IPS-NIHi11 (cell line): ENCODE measurements at regions not wholly inside any gene's neighbourhood (a gene's known extent, or its start where the extent isn't known, plus 50 kb on each side); places are given as distances from the start of the nearest gene placed in this dataset.
"Not testable (repeated sequence)": the region's sequence is repeated elsewhere in the genome, so short reads cannot be mapped to it uniquely, and the experiment has no call there.

ENCODE experiments used
- DNase-seq: peaks from one replicate; pipeline ENCODE4 v3.0.0; 2012; ENCODE audit warnings: mixed read lengths, low spot score

DNA sequence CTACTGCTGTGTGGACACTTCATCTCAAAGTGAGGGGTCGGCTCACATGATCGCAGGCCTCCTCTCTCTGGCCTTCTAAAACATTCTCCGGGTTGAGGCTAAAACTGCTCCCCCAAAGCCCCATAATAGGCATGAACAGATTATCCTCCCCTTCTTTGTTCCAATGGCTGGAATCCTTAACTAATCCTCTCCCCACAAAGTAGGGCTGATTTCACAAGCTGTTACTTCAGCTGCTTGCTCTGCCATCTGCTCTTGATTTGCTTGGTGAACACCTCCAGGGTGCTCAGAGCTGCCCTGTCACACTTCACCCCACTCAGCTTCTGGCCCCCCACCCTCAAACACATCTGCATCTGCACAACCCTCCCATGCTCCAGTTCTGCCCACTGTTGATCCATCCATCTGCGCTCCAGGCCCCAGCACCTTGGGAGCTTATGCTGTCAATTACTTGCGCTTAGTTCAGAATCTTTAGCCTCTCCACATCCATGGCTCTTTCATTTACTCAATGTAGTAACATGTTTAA lies 173.1 kb upstream of the API5 start:
- no peak for DNase-seq

DNA sequence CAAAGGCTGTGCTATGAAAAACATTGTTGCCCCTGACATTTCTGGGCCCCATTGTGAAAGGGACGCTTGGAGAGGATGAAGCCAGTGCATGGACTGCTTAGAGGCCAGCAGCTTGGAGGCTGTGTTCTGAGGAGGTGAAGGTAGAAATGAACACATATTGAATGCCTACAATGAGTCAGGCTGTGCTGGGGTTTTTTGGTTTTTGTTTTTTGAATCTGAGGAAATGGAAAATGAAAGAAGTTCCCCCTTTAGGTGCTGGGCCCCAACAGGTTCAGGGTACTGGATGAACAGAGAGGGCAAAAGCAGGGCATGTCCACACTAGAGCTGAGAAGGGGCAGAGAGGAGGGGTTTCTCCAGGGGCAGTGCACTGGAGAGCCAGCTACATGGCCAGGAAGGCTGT lies 166.1 kb upstream of the API5 start:
- DNase-seq, result no peak

DNA sequence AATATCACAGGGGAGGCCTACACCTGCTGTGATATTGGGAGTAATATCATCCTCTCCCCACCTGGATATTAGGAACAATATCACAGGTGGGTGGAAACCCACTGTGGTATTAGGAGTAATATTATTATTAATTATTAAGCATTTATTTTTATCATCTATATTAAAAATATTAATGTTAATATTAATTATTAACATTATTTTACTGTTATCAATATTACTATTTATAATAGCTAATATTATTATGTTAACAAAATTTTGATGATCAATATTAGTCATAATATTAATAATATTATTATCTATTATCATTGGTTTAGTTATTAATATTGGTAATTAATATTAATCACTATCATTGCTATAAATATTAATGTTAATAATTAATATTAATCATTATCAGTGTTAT lies 161.1 kb upstream of the API5 start:
- DNase-seq, result no peak

DNA sequence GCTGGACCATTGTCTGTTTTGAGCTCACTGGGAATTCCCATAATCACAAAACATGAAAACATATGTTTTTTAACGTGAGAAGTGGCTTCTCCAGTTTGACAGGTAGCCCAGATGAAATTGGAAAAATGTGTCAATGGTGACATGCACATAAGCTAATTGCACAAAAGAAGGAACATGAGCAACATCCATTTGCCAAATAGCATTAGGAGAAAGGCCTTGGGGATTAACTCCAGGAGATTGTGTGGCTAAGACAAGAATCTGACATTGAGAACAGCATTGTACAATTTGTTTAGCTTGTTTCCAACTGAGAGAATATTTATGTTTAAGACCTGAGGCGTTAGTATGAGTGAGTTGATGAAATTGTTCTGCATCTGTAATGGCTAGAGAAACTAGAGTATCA lies 147.0 kb upstream of the API5 start:
- DNase-seq, result no peak

DNA sequence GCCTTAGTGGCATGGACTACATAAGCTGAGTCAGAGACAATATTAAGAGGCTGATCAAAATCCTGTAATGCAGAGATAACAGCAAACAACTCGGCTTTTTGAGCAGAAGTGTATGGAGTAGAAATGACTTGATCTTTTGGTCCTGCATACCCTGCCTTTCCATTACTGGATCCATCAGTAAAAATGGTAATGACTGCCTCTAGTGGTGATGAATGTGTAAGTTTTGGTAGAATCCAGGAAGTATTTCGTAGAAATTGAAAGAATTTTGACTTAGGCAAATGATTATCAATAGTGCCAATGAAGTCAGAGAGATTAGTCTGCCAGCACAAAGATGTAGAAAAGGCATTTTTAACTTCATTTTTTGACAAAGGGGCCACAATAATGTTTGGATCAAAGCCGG lies 146.4 kb upstream of the API5 start:
- DNase-seq, result not testable (repeated sequence)

DNA sequence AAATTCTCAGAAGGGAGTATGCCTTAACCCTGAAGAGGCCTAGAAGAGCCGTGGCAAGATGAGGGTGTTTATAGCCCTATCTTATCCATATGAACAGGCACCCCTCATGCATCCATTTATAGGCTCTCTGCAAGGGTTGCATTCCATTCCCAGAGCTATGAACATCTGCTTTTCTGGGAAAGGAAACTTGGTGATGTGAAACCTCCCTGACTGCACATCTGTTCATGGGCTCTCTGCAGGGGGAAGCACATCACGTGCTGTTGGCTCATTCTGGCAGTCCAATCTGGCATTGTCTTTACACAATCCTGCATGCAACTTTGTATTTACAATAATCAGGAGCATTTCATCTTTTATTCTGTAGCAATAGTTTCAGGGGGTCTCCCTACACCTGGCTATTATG lies 143.6 kb upstream of the API5 start:
- not testable (repeated sequence) for DNase-seq

DNA sequence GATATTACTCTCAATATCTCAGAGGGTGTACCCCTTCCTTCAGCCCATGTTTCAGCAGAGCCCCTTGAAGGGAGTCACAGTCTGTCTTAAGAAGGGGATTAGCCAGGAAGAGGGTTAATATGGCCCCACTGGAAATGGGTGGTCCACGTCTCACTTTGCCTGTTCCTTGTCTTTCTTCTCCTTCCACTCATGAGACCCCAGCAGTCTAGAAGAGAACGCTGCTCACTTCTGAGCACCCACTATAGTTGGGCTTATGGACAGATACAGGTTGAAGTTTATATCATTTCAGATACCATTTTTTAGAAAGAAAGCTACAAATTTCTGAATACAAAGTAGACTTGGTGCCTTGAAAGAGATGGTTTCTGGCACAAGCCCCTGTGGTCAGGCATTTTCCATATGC lies 139.3 kb upstream of the API5 start:
- no peak for DNase-seq

DNA sequence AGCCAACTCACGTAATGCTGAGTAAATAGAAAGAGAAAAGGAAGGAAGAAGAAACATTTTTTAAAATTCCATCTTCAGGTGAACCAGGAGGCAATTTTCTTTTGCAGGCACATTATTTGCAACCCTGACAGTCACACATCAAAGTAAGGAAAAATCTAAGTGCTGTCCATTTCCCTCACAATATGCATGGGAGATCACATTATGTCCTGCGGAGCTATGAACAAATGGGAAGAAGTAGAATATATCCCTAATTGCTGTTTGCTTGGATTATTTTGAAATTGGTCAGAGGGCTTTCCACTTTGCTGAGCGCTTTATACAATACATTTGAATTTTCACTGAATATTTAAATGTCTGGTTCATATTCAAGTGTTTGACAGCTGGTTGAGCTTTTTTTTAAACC lies 133.8 kb upstream of the API5 start:
- DNase-seq, result no peak

DNA sequence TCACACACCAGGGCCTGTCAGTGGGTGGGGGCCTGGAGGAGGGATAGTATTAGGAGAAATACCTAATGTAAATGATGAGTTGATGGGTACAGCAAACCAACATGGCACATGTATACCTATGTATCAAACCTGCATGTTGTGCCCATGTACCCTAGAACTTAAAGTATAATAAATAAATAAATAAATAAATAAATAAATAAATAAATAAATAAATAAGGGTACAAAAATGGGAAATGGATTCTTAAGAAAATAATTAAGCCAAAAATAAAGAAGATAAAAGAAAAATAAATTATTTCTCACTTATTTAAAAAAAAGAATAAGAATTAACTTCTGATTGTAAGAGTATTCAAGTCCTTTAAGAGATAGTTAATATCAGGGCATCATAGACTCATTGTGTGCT lies 117.3 kb upstream of the API5 start:
- DNase-seq, result not testable (repeated sequence)

DNA sequence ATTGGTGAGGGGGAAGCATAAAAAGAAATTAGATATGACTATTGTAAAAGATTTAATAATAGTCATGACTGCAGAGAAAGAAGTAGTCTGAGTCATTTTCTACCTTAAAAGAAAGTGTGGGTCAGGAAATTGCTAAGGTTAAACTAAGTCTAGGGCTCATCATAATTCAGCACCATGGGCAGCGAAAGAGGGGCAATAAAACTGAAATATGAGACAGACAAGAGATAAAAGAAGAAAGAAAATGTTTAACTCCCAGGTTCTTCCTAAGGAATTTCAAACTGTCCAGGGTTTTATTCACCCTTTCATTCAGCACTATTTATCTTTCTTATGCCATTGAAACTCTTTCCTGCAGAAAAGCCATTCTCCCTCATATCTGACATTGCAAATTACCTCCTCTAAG lies 114.4 kb upstream of the API5 start:
- peak; percentile 14 for DNase-seq

DNA sequence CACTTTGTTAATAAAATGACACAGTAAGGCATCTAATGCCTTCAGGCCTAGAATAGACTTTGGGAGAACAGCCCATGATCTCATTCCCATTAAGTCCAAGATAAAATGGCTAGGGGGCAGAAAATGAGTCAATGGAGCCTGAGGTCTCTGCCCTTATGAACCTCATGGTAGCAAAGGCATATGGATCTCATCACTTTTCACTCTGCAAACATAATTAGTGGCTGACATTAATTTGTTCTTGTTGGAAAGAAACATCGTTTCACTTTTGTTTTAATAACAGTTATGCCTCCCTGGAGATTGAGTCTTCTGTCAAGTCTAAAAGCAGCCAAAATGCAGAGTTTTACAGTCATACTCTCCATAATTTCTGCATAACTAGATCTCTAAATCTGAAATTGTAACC lies 111.8 kb upstream of the API5 start:
- no peak for DNase-seq

DNA sequence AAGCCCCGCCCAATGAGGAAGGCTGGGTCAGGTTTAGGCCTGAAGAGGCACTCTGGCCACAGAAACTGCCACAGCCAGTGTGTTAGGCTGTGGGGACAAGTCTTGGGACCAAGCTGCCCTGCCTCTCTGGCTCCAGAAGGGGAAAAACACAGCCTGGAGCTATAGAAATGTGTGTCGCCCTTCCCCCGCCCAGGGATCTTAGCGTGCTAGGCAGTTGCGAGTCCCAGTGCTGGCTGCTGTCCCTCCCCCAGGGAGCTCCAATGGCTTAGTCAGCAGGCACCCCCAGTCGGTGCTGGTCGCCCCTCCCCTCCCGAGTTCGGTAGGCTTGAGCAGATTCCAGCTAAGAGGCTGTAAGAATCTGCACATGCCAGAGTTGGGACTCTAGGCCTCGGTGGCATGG lies 99.5 kb upstream of the API5 start:
- DNase-seq, result peak; percentile 20

DNA sequence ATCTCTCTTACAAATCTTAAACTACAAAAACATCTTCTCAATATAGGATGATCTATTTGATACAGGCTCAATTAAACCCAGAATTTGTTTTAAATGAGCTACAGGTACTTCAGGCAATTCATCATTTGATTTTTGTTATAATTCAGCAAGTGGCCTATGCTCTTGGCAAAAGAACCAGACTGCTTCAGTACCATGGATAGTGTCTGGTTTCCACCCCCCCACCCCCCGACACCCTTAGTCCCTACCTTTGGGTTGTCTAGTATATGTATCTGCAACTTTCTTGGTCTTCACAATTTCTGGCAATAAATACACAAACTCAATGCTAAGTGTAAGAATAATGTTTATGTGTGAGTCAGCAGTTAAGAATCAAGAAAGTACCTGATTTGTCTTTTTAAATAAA lies 97.3 kb upstream of the API5 start:
- no peak for DNase-seq

DNA sequence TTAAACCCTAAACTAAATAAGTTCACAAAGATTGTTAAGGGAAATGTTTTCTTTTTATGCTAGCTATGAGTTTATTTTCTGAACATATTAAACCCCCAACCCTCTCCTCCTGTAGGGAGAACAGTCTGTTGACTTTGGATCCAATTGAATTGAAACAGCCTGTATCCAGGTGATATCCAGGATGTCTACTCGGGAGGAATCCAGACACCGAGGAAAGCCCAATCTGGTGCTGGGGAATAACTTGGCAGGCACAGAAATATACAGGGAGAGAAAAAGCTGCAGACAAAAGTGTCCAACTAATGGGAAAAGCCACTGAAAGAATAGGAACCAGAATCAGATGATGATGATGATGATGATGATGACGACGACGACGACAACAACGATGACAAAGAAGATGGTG lies 93.9 kb upstream of the API5 start:
- no peak for DNase-seq

DNA sequence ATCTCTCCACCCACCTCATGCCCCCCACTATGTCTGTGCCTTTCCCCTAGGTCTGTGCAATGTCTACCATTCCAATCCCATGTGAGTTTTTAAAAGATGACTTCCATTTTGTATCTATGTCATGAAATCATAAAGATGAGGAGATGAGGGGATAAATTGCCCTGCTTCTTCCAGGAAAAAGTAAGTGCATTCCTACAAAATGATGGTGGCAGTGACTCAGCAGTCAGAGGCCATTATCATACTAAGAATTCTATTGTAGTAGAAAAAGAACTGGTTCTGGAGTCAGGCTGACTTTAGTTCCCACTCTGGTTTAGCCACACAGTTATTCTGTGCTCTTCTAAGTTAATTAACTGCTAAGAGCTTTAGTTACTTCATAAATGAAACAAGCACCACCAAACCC lies 89.6 kb upstream of the API5 start:
- no peak for DNase-seq

DNA sequence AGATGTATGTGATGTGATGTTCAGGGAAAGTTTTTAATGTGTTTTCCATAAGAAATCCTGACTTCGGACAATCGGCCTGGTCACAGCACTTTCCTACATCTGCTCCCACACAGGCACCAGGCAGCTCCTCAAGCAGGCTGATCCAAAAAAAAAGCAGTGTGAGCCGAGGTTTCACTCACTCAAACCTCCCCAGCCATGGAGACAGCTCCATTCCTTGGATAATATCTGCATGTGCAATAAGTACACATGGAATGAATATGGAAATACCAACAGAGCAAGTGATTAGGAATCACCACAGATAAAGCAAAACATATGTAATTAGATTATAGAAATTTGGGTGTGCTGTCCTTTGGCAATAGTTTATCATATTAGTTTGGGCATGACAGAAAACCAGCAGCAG lies 88.8 kb upstream of the API5 start:
- DNase-seq, result no peak

DNA sequence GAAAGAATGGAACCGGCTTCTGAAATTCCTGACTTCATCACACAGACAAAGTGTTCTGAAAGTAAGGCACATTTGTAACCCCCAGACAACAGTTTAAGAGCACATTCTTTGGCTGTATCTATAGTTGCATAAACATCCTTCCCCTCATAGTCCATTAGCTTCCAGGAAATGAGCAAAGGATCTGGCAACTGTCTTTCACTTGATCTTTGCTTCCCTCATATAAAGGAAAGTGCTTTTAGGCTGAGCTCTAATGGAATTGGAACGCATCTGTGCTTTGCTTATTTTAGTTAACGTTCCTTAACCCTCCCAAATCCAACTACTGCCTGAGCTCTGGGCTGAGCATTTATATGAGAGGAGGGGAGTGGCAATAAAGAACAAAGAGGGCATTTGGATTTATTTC lies 76.9 kb upstream of the API5 start:
- no peak for DNase-seq

DNA sequence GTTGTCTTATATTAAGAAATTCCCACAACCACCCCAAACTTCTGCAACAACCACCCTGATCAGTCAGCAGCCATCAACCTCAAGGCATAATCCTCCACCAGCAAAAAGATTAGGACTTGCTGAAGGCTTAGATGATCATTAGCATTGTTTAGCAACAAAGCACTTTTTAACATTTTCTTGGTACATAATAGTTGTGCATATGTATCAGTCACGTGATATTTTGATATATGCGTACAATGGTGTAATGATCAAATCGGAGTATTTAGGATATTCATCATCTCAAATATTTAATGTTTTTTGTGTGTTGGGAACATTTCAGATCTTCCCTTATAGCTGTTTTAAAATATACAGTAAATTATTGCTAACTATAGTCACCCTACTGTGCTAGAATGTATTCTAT lies 73.5 kb upstream of the API5 start:
- no peak for DNase-seq

DNA sequence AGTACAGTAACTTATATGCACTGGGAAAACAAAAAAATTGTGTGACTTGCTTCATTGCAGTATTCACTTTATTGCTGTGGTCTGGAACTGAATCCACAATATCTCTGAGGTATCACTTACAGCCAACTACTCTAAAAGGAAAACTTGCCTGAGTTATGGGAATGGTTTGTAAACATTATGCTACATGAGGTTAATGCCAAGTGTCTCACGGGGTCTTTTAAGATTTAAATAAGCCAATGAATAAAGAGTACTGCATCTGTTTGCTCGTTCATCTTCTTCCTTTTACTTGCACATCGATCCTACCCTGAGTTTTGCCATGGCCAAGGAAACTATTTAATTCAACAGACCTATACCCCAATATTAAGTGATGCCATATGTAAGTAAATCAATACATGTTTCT lies 72.0 kb upstream of the API5 start:
- no peak for DNase-seq

DNA sequence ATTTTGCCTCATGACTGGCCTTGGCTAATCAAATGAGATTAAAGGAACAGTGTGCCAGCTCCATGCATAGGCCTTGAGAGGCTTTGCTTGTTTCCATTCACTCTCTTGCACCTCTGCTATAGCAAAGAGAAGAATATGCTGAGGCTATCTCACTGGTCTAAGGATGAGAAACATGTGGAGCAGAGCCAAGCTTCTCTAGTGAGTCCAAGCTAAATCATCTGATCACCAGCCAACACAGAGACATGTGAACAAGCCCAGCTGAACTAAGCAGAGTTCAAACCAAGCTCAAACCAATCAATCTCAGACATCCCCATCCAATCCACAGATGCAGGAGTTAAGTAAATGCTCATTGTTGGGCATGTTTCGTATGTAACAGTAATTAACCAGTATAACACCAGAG lies 69.4 kb upstream of the API5 start:
- no peak for DNase-seq

DNA sequence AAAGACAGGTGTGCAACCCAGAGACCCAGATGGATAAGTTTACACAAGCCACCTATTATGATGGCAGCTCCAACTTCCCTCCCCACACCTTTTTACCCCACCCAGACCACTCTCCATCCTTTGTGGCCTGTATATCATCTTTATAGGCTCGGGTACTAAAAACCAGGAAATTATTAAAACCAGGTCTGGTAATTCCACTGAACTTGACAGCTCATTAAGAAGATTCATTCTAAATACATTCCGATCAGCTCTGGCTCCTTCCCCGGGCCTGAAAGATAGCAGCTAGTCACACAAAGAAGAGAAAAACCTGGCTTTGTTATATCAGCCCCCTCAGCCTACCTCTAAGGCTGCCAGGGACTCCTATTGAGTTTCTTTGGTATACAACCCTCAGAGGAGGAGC lies 67.9 kb upstream of the API5 start:
- no peak for DNase-seq

DNA sequence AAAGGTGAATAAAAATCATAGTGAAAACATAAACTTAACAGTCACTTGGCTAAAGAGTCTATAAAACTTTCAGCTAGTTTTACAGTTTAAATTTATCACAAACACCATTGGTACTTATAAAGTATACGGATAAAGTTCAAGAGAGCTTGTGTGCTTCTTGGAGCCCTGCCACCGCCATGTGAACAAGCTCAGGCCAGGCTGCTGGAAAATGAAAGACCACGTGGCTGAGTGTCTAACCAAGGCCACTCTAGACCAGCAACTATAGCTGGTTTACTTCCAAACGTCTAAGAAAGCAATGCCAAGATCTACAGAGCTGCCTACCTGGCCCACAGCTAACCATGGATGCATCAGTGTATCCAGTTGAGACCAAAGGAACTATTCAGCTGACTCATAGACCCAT lies 66.3 kb upstream of the API5 start:
- no peak for DNase-seq

DNA sequence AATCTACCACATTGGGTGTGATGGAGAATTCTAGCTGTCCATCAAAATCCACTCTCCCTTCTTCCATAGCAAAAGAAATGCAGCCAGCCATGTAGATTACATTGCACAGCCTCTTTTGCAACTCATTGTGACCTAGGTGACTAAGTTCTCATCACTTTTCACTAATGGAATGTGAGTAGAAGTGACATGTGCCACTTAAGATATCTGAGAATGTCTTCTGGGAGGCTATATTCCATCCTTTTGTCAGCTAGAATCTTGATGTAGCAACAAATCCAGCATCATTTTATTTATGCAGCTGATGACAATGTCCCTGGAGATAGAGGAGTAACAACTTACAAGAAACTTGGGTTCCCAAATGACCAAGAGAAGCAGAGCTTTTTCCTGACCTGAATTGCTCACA lies 61.5 kb upstream of the API5 start:
- DNase-seq, result no peak

DNA sequence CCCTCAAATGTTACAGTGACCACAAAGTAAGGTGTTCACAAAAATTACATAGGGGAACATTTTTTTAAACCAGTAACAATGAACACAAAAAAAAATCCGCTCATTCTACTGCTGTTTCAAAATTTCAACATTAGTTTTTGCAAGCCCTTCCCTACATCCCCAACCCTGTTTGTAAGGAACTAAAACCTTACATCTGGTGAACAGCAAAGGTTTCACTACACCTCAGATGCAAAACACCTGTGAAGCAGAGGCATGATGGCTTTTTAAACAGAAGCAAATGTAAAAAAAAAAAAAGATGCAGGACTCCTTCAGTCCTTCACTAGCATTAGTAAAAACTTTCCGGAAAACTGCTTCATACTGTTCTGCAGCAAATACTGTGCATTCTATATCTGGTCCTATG lies 50.0 kb upstream of the API5 start:
- no peak for DNase-seq
